ENCODE measurements at regions not wholly inside any gene's neighbourhood (a gene's known extent, or its start where the extent isn't known, plus 50 kb on each side); places are given as distances from the start of the nearest gene placed in this dataset.

DNA sequence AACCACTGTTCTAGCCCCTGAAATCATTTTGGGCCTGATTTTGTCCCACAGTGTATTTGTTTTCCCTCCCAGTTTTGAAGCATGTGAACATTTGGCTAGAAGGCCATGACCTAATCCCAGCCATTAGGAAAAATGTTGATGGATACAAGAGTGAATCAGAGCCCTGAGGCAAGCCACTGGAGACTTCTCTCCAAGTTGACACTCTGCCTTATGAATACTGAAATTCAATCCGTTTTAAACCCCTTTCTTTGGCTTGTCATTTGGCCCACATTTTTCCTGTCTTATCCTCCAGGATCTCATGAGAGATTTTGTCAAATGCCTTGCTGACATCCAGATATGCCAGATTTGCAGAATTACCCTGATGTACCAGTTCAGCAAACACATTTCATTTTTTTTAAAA is 158.8 kb downstream of the FAT3 start:
- Histone ChIP-seq H3K36me3 (ENCODE audit: control insufficient read depth, insufficient read depth, low read length) (no peaks in the 10 kb centered on the region), H3K9ac (ENCODE audit: low read depth, low read length) (no peak overlapping the region), H3K27ac (ENCODE audit: low read depth, low read length) (no peak overlapping the region), H3K4me3 (ENCODE audit: low read depth, low read length) (no peak overlapping the region), H3K27me3 (ENCODE audit: control insufficient read depth, insufficient read depth, low read length) (no peaks in the 10 kb centered on the region), H3K4me1 (ENCODE audit: control insufficient read depth, insufficient read depth, low read length) (peaks cover 24% of the 10 kb centered on the region; the same call in 1 of the 2 replicates), H3K9me3 (ENCODE audit: control insufficient read depth, insufficient read depth, low read length) (no peaks in the 10 kb centered on the region)

- Histone ChIP-seq H3K27ac (ENCODE audit: low read depth, low read length) (no peak overlapping the region), H3K4me1 (ENCODE audit: control insufficient read depth, insufficient read depth, low read length) (peaks cover 24% of the 10 kb centered on the region; the same call in 1 of the 2 replicates), H3K9me3 (ENCODE audit: control insufficient read depth, insufficient read depth, low read length) (no peaks in the 10 kb centered on the region), H3K9ac (ENCODE audit: low read depth, low read length) (no peak overlapping the region), H3K4me3 (ENCODE audit: low read depth, low read length) (no peak overlapping the region), H3K36me3 (ENCODE audit: control insufficient read depth, insufficient read depth, low read length) (no peaks in the 10 kb centered on the region), H3K27me3 (ENCODE audit: control insufficient read depth, insufficient read depth, low read length) (no peaks in the 10 kb centered on the region)
Measured at GRCh38 chr11:92384358-92384757, 159.7 kb downstream of the FAT3 start.

DNA sequence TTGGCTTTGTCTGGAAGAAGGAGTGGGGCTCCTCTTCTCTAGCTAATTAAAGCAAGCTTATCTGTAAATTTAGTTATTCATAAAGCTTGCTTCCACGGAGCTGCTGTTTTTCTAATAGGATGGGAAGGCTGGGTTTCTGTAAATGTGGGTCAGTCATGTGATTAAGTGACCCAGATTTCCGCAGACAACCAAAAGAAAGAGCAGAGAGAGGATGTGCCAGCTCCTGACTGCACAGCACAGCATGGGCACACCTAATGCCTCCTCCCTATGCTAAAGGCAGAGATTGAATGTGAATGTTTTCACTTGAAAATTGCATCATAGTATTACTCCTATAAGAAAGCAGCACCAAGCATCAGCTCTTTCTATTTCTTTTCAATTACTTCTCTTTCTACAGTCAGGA is 160.2 kb downstream of the FAT3 start:
- no peak overlapping the region for H3K9ac ChIP-seq (ENCODE audit: low read depth, low read length)
- H3K27ac ChIP-seq (ENCODE audit: low read depth, low read length): no peak overlapping the region
- no peaks in the 10 kb centered on the region for H3K36me3 ChIP-seq (ENCODE audit: control insufficient read depth, insufficient read depth, low read length)
- peaks cover 24% of the 10 kb centered on the region; the same call in 1 of the 2 replicates for H3K4me1 ChIP-seq (ENCODE audit: control insufficient read depth, insufficient read depth, low read length)
- no peaks in the 10 kb centered on the region for H3K9me3 ChIP-seq (ENCODE audit: control insufficient read depth, insufficient read depth, low read length)
- H3K27me3 ChIP-seq (ENCODE audit: control insufficient read depth, insufficient read depth, low read length): no peaks in the 10 kb centered on the region
- no peak overlapping the region for H3K4me3 ChIP-seq (ENCODE audit: low read depth, low read length)

DNA sequence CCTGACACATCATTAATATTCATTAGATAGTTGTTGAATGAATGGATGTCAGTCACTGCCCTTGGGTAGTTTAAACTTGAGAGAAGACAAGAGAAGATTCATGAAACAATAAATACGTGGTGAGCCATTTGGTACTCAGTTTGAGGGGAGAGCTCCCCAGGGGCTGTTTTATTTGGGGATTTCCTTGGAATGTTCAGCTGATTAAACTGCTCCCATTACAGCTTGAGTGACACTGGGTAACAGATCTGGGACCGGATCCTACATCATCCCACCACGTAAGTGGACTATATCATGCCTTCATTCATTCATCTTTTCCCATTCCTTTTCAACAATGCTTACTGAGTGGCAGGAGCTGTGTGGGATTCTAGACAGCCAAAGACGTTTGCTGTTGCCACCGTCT is 162.0 kb downstream of the FAT3 start:
- H3K36me3 ChIP-seq (ENCODE audit: control insufficient read depth, insufficient read depth, low read length): no peaks in the 10 kb centered on the region
- no peaks in the 10 kb centered on the region for H3K9me3 ChIP-seq (ENCODE audit: control insufficient read depth, insufficient read depth, low read length)
- no peak overlapping the region for H3K4me3 ChIP-seq (ENCODE audit: low read depth, low read length)
- no peak overlapping the region for H3K9ac ChIP-seq (ENCODE audit: low read depth, low read length)
- no peaks in the 10 kb centered on the region for H3K27me3 ChIP-seq (ENCODE audit: control insufficient read depth, insufficient read depth, low read length)
- H3K4me1 ChIP-seq (ENCODE audit: control insufficient read depth, insufficient read depth, low read length): peaks cover 21% of the 10 kb centered on the region
- no peak overlapping the region for H3K27ac ChIP-seq (ENCODE audit: low read depth, low read length)

GRCh38 chr11:92387859-92388258 is 163.2 kb downstream of the FAT3 start:
- Histone ChIP-seq H3K27ac (ENCODE audit: low read depth, low read length) (no peak overlapping the region), H3K9ac (ENCODE audit: low read depth, low read length) (no peak overlapping the region)

GRCh38 chr11:92388380-92388779 is 163.8 kb downstream of the FAT3 start:
- Histone ChIP-seq H3K27ac (ENCODE audit: low read depth, low read length) (no peak overlapping the region), H3K27me3 (ENCODE audit: control insufficient read depth, insufficient read depth, low read length) (no peaks in the 10 kb centered on the region), H3K9me3 (ENCODE audit: control insufficient read depth, insufficient read depth, low read length) (no peaks in the 10 kb centered on the region), H3K4me1 (ENCODE audit: control insufficient read depth, insufficient read depth, low read length) (peaks cover 16% of the 10 kb centered on the region), H3K36me3 (ENCODE audit: control insufficient read depth, insufficient read depth, low read length) (no peaks in the 10 kb centered on the region), H3K4me3 (ENCODE audit: low read depth, low read length) (no peak overlapping the region), H3K9ac (ENCODE audit: low read depth, low read length) (no peak overlapping the region)

More at GRCh38 chr11:92387859-92388258, 163.2 kb downstream of the FAT3 start:
- Histone ChIP-seq H3K27me3 (ENCODE audit: control insufficient read depth, insufficient read depth, low read length) (no peaks in the 10 kb centered on the region), H3K9me3 (ENCODE audit: control insufficient read depth, insufficient read depth, low read length) (no peaks in the 10 kb centered on the region), H3K4me1 (ENCODE audit: control insufficient read depth, insufficient read depth, low read length) (peaks cover 21% of the 10 kb centered on the region), H3K4me3 (ENCODE audit: low read depth, low read length) (no peak overlapping the region), H3K36me3 (ENCODE audit: control insufficient read depth, insufficient read depth, low read length) (no peaks in the 10 kb centered on the region)

DNA sequence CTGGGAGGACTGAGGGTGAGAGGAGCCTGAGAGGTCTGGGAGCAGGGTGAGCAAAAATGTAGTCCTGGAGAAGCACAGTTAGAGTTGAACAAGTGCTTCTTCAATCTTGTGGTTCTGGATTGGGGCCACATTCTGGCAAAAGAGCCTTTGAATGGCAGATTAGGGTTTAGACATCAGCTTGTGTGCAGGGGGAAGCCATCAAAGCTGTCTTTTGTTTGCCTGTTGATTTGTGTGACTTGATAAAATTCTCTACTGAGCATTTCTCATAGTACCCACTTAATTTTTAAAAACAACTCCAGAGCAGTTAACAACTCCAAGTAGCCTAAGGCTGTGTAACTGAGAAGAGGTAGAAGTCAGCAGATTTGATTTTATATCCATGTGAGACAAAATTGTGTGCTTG is 166.2 kb downstream of the FAT3 start:
- Histone ChIP-seq H3K36me3 (ENCODE audit: control insufficient read depth, insufficient read depth, low read length) (no peaks in the 10 kb centered on the region), H3K9ac (ENCODE audit: low read depth, low read length) (no peak overlapping the region), H3K27me3 (ENCODE audit: control insufficient read depth, insufficient read depth, low read length) (no peaks in the 10 kb centered on the region), H3K4me1 (ENCODE audit: control insufficient read depth, insufficient read depth, low read length) (no peaks in the 10 kb centered on the region; the same call in 1 of the 2 replicates), H3K27ac (ENCODE audit: low read depth, low read length) (no peak overlapping the region), H3K4me3 (ENCODE audit: low read depth, low read length) (no peak overlapping the region), H3K9me3 (ENCODE audit: control insufficient read depth, insufficient read depth, low read length) (no peaks in the 10 kb centered on the region)

DNA sequence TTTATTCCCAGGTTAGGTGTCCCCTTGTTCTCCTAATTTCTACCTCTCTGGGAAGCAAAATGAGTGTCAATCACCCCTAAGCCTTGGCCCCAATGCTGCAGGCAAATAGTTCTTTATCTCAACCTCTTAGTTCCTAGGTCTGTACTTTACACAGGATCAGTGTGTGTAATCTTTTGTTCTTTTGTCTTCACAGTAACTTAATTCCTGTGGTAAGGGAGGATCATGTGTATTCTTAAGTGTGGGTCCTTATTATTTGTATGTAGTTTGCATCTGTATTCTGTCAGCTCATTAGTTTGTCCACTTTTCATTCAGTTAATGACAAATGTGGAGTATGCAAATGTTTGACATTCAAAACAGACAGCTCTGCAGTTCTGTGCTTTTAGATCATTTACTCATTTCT is 166.7 kb downstream of the FAT3 start:
- no peaks in the 10 kb centered on the region for H3K27me3 ChIP-seq (ENCODE audit: control insufficient read depth, insufficient read depth, low read length)
- H3K36me3 ChIP-seq (ENCODE audit: control insufficient read depth, insufficient read depth, low read length): no peaks in the 10 kb centered on the region
- H3K4me1 ChIP-seq (ENCODE audit: control insufficient read depth, insufficient read depth, low read length): no peaks in the 10 kb centered on the region; the same call in 1 of the 2 replicates
- no peak overlapping the region for H3K27ac ChIP-seq (ENCODE audit: low read depth, low read length)
- H3K4me3 ChIP-seq (ENCODE audit: low read depth, low read length): no peak overlapping the region
- H3K9me3 ChIP-seq (ENCODE audit: control insufficient read depth, insufficient read depth, low read length): no peaks in the 10 kb centered on the region
- H3K9ac ChIP-seq (ENCODE audit: low read depth, low read length): no peak overlapping the region

- Histone ChIP-seq H3K9ac (ENCODE audit: low read depth, low read length) (no peak overlapping the region), H3K27ac (ENCODE audit: low read depth, low read length) (no peak overlapping the region), H3K9me3 (ENCODE audit: control insufficient read depth, insufficient read depth, low read length) (no peaks in the 10 kb centered on the region), H3K27me3 (ENCODE audit: control insufficient read depth, insufficient read depth, low read length) (no peaks in the 10 kb centered on the region), H3K4me1 (ENCODE audit: control insufficient read depth, insufficient read depth, low read length) (no peaks in the 10 kb centered on the region; the same call in 1 of the 2 replicates), H3K36me3 (ENCODE audit: control insufficient read depth, insufficient read depth, low read length) (no peaks in the 10 kb centered on the region), H3K4me3 (ENCODE audit: low read depth, low read length) (no peak overlapping the region)
Measured at GRCh38 chr11:92391808-92392207, 167.2 kb downstream of the FAT3 start.

- Histone ChIP-seq H3K4me1 (ENCODE audit: control insufficient read depth, insufficient read depth, low read length) (peaks cover 10% of the 10 kb centered on the region), H3K4me3 (ENCODE audit: low read depth, low read length) (no peak overlapping the region), H3K9me3 (ENCODE audit: control insufficient read depth, insufficient read depth, low read length) (no peaks in the 10 kb centered on the region), H3K27ac (ENCODE audit: low read depth, low read length) (no peak overlapping the region), H3K36me3 (ENCODE audit: control insufficient read depth, insufficient read depth, low read length) (no peaks in the 10 kb centered on the region), H3K9ac (ENCODE audit: low read depth, low read length) (no peak overlapping the region), H3K27me3 (ENCODE audit: control insufficient read depth, insufficient read depth, low read length) (no peaks in the 10 kb centered on the region)
Measured at GRCh38 chr11:92393218-92393617, 168.6 kb downstream of the FAT3 start.

DNA sequence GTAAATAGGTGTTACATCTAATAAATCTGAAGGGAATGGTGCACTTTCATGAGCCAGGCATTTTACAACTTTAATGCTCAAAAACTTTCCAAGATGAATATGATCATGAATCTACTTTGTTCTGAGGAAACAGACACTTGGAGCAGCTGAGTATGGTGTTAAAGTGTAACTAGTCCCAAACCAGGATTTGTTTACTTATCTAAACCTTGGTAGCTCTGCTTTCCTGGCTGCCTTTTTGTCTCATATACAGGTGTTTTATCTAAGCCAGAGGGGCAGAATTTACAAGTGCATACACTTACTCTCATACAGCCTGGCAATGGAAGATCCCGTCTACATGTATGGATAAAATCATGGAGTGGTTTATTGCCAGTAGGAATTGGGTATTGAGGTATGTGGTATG is 171.5 kb downstream of the FAT3 start:
- no peak overlapping the region for H3K27ac ChIP-seq (ENCODE audit: low read depth, low read length)

More for the DNA sequence above, 171.5 kb downstream of the FAT3 start:
- no peak overlapping the region for H3K9ac ChIP-seq (ENCODE audit: low read depth, low read length)
- H3K9me3 ChIP-seq (ENCODE audit: control insufficient read depth, insufficient read depth, low read length): no peaks in the 10 kb centered on the region
- H3K36me3 ChIP-seq (ENCODE audit: control insufficient read depth, insufficient read depth, low read length): no peaks in the 10 kb centered on the region
- no peak overlapping the region for H3K4me3 ChIP-seq (ENCODE audit: low read depth, low read length)
- H3K27me3 ChIP-seq (ENCODE audit: control insufficient read depth, insufficient read depth, low read length): no peaks in the 10 kb centered on the region
- peaks cover 23% of the 10 kb centered on the region for H3K4me1 ChIP-seq (ENCODE audit: control insufficient read depth, insufficient read depth, low read length)
